ENCODE measurements at regions not wholly inside any gene's neighbourhood (a gene's known extent, or its start where the extent isn't known, plus 50 kb on each side); places are given as distances from the start of the nearest gene placed in this dataset.

DNA sequence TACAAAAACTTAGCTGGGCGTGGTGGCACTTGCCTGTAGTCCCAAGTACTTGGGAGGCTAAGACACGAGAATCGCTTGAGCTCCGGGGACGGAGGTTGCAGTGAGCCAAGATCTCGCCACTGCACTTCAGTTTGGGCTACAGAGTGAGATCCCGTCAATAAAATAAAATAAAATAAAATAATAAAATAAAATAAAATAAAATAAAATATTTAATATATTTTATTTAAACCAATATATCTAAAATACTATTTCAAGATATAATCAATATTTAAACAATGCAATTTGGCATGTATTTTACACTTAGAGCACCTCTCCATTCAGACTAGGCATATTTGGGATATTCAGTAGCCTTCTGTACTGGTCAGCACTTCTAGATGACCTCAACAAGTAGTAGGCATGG lies 142.1 kb downstream of the FOXA2 start:
- H4K5ac ChIP-seq (ENCODE audit: insufficient read length, low read depth, low read length) = no peak overlapping the region
- no peak overlapping the region for H2BK15ac ChIP-seq (ENCODE audit: low read length)
- ChIA-PET CTCF (ENCODE audit: partially characterized antibody) (interaction anchor here (0.9 kb wide), 1 partner anchor 8 kb away, joined by 3 read pairs; no protein-coding TSS in a partner anchor), POLR2A (ENCODE audit: partially characterized antibody) (no interaction called here)
- H3K27ac ChIP-seq (ENCODE audit: low read depth, low read length) = no peak overlapping the region
- no peak overlapping the region for H4K91ac ChIP-seq (replicated peaks; ENCODE audit: insufficient read length, low read length)
- H3K4me1 ChIP-seq (replicated peaks in 1 of 4; ENCODE audit: control insufficient read depth in 3 of 4, insufficient read depth in 4 of 4, low read length in 3 of 4) = no peaks in the 10 kb centered on the region
- FAIRE-seq (no peak), DNase-seq (ENCODE audit: low read depth in 1 of 2, low spot score in 2 of 2) (no peak)
- no peak overlapping the region for H3K9ac ChIP-seq (replicated peaks in 1 of 4; ENCODE audit: extremely low read depth in 1 of 4, low read depth in 3 of 4, low read length in 3 of 4)
- no peaks in the 10 kb centered on the region for H3K79me2 ChIP-seq (ENCODE audit: control insufficient read depth in 1 of 2, insufficient read depth in 2 of 2, low read length in 2 of 2)
- H3K4ac ChIP-seq (replicated peaks; ENCODE audit: insufficient read length, low read depth, low read length) = no peak overlapping the region
- H4K20me1 ChIP-seq (replicated peaks in 1 of 2; ENCODE audit: control insufficient read depth in 1 of 2, insufficient read depth in 2 of 2, low read length in 2 of 2) = no peaks in the 10 kb centered on the region
- no peak overlapping the region for H2BK12ac ChIP-seq (ENCODE audit: low read depth, low read length)
- no peak overlapping the region for H3K56ac ChIP-seq (replicated peaks; ENCODE audit: insufficient read length, low read depth, low read length)
- 95% methylated on average over 7 of the region's 7 CpGs; no CpG with 5 or more reads in 1 of the 2 experiments for WGBS, 2 experiments (ENCODE audit: extremely low coverage in 1 of 2, insufficient coverage in 1 of 2, insufficient read length in 1 of 2, insufficient replicate concordance in 2 of 2, low coverage in 1 of 2, low lambda C conversion rate in 2 of 2, missing lambda C conversion rate in 1 of 2)
- no peaks in the 10 kb centered on the region for H3K9me3 ChIP-seq (ENCODE audit: insufficient read depth in 2 of 2, low read depth in 1 of 2, low read length in 1 of 2)
- H2AFZ ChIP-seq (ENCODE audit: low read length) = no peak overlapping the region
- H3K23ac ChIP-seq (ENCODE audit: insufficient read length) = no peak overlapping the region
- H3K4me2 ChIP-seq (ENCODE audit: insufficient read depth in 1 of 2, low read depth in 2 of 2, low read length in 2 of 2) = no peak overlapping the region
- no peak overlapping the region for H2BK120ac ChIP-seq (replicated peaks; ENCODE audit: low read depth, low read length)
- no peaks in the 10 kb centered on the region; the same call in 1 of the 2 replicates for H3K23me2 ChIP-seq (ENCODE audit: low read depth, low read length)
- H2BK5ac ChIP-seq (ENCODE audit: low read depth, low read length) = no peak overlapping the region
- H3K27me3 ChIP-seq (replicated peaks in 1 of 4; ENCODE audit: control insufficient read depth in 3 of 4, extremely low read depth in 1 of 4, insufficient read depth in 3 of 4, low read length in 3 of 4) = no peaks in the 10 kb centered on the region; a peak in 1 of 7 replicates
- H3K18ac ChIP-seq (ENCODE audit: extremely low read depth, low read length) = no peak overlapping the region
- no peaks in the 10 kb centered on the region for H3K79me1 ChIP-seq (ENCODE audit: low read depth, low read length)
- no peak overlapping the region for H2AK5ac ChIP-seq (ENCODE audit: low read depth, low read length)
- no peak overlapping the region for H3K4me3 ChIP-seq (ENCODE audit: extremely low read depth in 1 of 4, insufficient read depth in 2 of 4, low read depth in 3 of 4, low read length in 4 of 4)
- H4K8ac ChIP-seq (ENCODE audit: extremely low read depth, insufficient read depth, low read length) = no peak overlapping the region
- H3K14ac ChIP-seq (ENCODE audit: insufficient read length) = no peak overlapping the region
- H3K36me3 ChIP-seq (ENCODE audit: control insufficient read depth in 2 of 4, insufficient read depth in 4 of 4, low read length in 3 of 4) = no peaks in the 10 kb centered on the region; a peak in 1 of 8 replicates
- H2BK20ac ChIP-seq (ENCODE audit: low read length) = no peak overlapping the region
- no peak for TF ChIP-seq EZH2 (IDR thresholded peaks at IDR 0.05; ENCODE audit: low read depth, low read length, severe bottlenecking)
- no peak for TF ChIP-seq GABPA (IDR thresholded peaks at IDR 0.05; ENCODE audit: borderline replicate concordance, insufficient read depth, low read length)
- TF ChIP-seq MAFK (IDR thresholded peaks at IDR 0.05; ENCODE audit: low read depth, low read length) = no peak
- no peak for TF ChIP-seq POLR2AphosphoS5 (IDR thresholded peaks at IDR 0.05; ENCODE audit: low read depth, low read length)
- TF ChIP-seq RFX5 (IDR thresholded peaks at IDR 0.05; ENCODE audit: borderline replicate concordance, low read depth, low read length) = no peak
- no peak for TF ChIP-seq TEAD4 (IDR thresholded peaks at IDR 0.05; ENCODE audit: low read depth, low read length)
- no peak for TF ChIP-seq CBX8 (IDR thresholded peaks at IDR 0.05; ENCODE audit: borderline replicate concordance, low read depth, low read length)
- TF ChIP-seq TAF7 (optimal IDR thresholded peaks at IDR 0.05; ENCODE audit: borderline replicate concordance, low read depth, low read length) = no peak
- no peak for TF ChIP-seq TCF12 (IDR thresholded peaks at IDR 0.05; ENCODE audit: low read depth, low read length)
- no peak for TF ChIP-seq SP1 (IDR thresholded peaks at IDR 0.05; ENCODE audit: low read depth, low read length)
- TF ChIP-seq, protein P1, sequence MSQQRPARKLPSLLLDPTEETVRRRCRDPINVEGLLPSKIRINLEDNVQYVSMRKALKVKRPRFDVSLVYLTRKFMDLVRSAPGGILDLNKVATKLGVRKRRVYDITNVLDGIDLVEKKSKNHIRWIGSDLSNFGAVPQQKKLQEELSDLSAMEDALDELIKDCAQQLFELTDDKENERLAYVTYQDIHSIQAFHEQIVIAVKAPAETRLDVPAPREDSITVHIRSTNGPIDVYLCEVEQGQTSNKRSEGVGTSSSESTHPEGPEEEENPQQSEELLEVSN (IDR thresholded peaks at IDR 0.05) = no peak
- TF ChIP-seq, protein P2, sequence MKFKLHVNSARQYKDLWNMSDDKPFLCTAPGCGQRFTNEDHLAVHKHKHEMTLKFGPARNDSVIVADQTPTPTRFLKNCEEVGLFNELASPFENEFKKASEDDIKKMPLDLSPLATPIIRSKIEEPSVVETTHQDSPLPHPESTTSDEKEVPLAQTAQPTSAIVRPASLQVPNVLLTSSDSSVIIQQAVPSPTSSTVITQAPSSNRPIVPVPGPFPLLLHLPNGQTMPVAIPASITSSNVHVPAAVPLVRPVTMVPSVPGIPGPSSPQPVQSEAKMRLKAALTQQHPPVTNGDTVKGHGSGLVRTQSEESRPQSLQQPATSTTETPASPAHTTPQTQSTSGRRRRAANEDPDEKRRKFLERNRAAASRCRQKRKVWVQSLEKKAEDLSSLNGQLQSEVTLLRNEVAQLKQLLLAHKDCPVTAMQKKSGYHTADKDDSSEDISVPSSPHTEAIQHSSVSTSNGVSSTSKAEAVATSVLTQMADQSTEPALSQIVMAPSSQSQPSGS (IDR thresholded peaks at IDR 0.05; ENCODE audit: low read length) = no peak
- no peak for TF ChIP-seq SP4 (IDR thresholded peaks at IDR 0.05; ENCODE audit: low read length)

Measured in H1 (cell line).